HG03039 (cell line): ENCODE measurements at regions not wholly inside any gene's neighbourhood (a gene's known extent, or its start where the extent isn't known, plus 50 kb on each side); places are given as distances from the start of the nearest gene placed in this dataset.
"Not testable (repeated sequence)": the region's sequence is repeated elsewhere in the genome, so short reads cannot be mapped to it uniquely, and the experiment has no call there.

Experiments used
- ATAC-seq: cut with Tn5 transposase; IDR thresholded peaks from one replicate; pipeline ENCODE4 v1.9.1; 2021; ENCODE audit warnings: mild to moderate bottlenecking, moderate library complexity; ENCODE audit not compliant: unreplicated experiment

DNA sequence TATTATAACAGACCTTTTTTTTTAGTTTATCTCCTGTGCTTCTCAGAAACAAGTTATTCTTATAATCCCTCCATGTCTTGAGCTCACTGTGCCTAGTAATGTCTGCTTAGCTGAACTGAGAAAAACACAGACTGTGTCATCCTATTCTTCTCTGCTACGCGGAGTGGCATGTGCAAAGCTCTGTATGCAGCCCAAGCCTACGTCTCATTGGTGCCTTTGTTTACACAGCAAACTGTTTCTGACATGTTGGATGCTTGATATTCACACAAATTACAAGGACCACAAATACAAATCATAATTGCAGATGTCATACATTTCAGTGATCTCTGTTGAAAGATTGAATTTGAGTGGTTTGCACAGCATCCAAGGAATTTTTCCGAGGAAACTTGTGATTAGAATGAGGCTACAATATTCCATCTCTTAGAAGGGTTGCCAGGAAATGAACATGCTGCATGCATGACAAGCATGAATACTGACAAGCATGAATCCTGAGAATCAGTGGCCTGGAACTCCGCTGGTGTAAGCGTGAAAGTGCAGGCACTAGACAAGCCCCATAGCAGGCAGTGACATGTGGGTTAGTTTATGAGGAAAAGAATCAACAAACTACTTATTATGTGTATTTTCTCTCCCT is 128.4 kb upstream of the SGK1 start:
- ATAC-seq, result no peak

DNA sequence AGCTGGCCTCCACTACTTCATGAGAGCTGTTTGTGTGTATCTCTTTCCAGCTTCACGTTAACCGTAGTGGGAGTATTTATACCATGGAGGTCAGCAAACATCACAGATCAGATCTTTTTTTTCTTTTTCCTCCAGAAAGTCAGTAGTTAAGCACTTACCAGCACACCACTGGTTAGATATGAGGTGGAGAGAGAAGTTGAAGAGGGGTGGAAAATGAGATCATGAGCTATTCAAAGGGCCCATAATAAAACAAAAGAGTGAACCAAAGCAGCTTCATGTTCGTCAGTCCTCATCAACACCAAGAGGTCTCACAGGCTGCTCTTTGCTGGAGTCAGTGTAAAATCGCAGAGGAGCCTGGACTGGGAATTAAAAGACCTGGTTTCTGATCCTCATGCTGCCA is 125.1 kb upstream of the SGK1 start:
- ATAC-seq, result no peak

GRCh38 chr6:134442073-134442472 is 124.2 kb upstream of the SGK1 start:
- ATAC-seq, result no peak

DNA sequence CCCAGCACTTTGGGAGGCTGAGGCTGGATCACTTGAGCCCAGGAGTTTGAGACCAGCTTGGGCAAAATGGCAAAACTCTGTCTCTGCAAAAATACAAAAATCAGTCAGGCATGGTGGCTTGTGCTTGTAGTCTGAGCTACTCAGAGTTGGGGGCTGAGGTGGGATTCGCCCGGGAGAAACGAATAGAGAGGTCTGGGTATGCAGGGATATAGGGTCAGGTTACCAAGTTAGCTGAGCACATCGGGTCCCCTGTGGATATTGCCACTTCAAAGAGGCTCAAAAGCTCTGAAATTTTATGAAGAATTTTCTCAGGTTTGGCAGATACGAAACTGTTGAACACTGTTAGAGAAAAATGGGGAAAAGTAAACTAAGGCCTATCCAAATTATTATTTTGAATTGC is 120.9 kb upstream of the SGK1 start:
- no peak for ATAC-seq

DNA sequence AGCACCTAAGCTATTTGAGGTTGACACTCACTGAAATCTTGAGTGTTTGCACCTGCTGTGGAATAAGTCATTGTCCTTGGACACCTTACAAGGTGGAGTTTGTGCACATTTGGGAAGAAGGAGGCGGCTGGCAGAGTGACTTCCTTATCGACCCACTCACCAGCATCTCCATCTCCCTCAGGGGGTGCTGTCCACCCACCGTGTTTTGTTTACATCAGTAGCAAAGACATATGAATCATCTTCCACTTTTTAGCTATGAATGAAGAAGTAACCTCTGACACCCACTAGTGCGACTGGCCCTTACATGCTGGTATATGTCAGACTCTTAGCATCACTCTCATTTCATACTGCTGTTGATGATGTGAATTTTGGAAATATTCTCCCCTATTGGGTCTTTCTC is 119.5 kb upstream of the SGK1 start:
- ATAC-seq, result no peak

- ATAC-seq, result no peak
Observed at GRCh38 chr6:134436950-134437349, 119.0 kb upstream of the SGK1 start.

DNA sequence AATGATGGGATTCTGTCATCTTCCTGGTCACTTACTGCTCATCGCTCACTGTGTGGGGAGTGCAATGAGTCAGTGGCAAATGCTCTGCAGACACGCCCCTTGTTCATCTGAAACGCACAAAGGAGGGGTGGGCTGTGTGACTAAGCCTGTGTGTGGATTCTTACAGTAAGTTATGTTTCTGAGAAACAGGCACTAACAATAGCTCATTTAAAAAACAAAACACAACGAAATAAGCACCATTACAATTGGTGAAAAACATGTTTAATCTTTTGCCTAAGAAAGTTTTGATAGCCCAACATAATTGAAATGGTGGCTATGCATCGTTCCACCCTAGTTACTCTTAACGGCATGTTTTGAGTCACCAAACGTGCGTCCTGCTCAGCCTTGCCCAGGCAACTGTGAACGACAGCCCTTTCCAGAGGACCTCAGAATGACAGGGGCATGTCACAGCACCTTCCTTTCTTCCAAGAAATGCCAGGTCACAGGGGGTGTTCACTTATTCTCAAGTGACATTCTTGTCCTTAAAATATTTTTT is 118.4 kb upstream of the SGK1 start:
- ATAC-seq, result peak; percentile 92

DNA sequence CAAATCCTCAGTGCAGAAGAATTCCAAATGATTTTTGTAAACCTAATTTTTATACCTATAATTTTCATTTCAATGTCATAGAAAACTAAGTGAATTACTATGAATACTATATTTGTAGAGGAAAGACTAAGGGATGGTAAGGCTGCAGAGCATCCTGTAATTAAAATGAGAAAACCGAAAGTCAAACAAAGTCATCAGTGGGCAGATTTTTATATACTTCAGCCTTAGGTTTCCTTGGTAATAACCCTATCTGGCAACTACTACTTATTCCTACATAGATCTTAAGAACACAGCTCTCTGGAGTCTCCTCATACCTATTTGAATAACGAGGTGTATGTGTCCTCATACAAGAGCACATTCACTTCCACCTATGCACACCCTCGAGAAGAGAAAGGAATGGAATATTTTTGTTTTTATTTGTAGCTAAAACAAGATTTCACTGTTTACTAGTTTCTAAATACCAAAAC is 117.9 kb upstream of the SGK1 start:
- ATAC-seq, result peak; percentile 20

- ATAC-seq, result no peak
Observed at GRCh38 chr6:134434019-134434942, 116.4 kb upstream of the SGK1 start.

GRCh38 chr6:134432036-134432435 is 114.1 kb upstream of the SGK1 start:
- no peak for ATAC-seq

- ATAC-seq, result no peak
Observed at GRCh38 chr6:134431421-134431859, 113.5 kb upstream of the SGK1 start.

GRCh38 chr6:134429861-134430380 is 112.0 kb upstream of the SGK1 start:
- no peak for ATAC-seq

DNA sequence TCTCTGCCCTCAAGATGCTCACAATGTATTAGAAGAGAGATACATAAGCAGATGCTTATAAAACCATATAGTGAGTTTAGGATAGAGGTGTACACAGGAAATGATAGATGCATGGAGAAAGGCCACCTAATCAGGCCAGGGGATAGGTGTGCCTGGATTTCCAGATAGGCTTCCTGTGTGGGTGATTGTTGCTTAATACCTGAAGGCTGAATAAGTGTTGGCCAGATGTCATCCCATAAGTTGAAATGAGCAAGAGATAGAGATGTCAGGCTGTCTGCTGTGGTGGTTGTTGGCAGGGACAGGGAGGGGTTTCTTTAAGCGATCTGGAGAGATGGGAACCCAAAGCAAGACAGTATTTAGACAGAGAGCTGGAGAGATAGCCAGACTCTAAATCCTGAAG is 109.8 kb upstream of the SGK1 start:
- ATAC-seq, result no peak

DNA sequence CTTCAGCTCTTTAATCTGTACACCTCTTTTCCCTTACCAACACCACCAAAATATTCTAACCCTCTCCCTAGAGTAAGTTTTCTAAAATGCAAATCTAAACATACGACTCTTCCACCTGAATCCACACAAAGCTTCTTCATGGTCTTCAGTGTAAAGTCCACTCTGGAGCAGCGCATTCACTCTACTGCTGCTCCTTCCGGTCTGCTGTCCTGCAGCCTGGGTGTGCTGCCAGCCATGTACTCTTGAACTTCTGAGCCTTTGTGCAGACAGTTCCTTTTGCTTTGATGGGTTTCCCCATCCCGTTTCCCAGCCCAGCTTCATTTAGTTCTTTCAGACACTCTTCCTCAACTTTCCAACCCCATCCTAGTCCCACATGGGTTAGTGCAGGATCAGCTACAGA is 108.7 kb upstream of the SGK1 start:
- no peak for ATAC-seq

DNA sequence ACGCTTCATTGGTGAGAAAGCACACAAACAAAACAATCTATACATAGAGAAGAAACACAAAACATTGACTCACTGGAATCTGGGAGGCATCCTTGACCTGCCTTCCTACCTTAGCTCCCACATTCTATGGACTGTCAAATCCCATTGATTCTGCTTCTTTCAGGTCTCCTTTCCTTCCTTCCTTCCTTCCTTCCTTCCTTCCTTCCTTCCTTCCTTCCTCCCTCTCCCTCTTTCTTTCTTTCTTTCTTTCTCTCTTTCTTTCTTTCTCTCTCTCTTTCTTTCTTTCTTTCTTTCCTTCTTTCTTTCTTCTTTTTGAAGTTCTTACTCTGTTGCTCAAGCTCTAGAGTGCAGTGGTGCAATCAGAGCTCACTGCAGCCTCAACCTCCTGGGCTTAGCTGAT is 108.0 kb upstream of the SGK1 start:
- ATAC-seq, result not testable (repeated sequence)

DNA sequence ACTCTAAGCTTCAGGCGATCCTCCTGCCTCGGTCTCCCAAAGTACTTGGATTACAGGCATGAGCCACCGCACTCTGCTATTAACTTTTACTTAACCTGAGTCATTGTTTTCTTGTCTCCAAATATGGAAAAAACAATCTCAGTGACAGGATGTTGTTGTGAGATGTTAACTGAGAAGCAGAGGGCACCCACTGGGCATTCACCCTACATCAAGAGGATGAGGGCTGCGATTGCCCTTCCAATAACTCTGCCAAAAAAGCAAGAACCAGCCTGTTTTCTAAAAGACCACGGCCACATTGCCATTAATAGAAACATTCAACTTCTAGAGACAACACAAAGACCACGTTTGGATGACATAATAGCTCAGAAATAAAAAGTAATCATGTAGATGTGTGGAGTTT is 107.6 kb upstream of the SGK1 start:
- ATAC-seq, result no peak

GRCh38 chr6:134424798-134425170 is 106.9 kb upstream of the SGK1 start:
- ATAC-seq, result no peak

DNA sequence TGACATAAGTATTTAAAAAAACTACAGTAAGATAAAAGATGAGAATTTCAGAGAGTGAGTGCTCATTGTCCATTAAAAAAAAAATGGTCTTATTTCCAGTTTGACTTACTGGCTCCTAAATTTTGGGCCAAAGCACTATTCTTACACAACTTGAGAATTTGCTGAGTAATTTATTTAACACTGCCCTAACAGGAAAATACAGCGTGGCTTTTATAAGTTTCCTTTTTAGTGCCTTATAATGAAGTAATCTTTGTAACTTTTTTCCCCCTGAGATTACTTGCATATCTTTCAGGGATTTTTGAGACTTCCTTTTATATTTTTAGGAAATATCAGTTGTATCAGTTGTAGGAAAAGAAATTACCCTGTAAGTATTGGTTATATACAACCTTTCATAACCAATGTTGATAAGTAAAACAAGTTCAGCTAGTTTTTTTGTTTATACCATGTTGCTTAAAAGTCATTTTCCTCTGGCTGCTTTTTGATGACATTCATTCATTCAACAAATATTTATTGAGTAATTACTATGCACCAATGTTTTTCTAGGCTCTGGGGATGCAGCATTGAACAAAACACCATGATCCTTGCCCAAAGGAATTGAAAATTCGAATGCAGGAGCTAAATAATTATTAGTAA is 106.4 kb upstream of the SGK1 start:
- no peak for ATAC-seq

DNA sequence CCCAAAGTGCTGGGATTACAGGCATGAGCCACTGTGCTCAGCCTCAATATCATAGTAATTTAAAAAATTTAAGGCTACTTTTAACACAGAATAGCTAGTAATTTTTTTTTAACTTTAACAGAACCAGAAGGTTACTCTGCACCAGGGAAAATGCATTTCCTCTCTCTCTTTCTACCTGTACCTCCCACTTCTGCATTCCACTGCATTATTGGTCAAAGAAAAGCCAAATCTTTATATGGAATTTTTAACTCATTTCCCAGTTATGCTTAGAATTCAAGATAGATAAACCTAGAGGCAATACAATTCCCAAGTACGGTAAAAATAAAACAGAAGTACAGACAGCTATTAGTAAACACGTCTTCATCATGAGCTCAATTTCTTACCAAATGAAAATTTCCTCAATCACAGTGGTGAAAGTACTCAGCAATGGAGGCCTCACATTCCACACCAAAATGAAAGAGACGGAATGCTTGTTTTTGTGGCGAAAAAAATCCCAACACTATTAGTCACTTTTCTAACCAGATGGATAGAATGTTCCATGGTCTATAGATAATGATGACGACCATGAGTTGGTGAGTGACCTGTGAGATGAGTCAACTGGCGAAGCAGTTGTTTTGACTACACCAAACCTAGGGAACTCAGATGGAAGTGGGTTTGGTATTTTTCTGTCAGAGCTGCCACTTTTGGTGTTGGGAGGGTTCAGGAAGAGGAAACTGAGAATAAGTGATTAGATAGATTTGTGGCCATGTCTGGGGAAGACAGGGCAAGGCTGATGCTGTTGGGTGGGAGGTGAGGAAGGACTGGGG is 104.7 kb upstream of the SGK1 start:
- no peak for ATAC-seq

- no peak for ATAC-seq
Observed at GRCh38 chr6:134421501-134421900, 103.6 kb upstream of the SGK1 start.
